Trophoblast cell (in vitro differentiated cells and primary cell): ENCODE measurements at regions not wholly inside any gene's neighbourhood (a gene's known extent, or its start where the extent isn't known, plus 50 kb on each side); places are given as distances from the start of the nearest gene placed in this dataset.
"Not testable (repeated sequence)": the region's sequence is repeated elsewhere in the genome, so short reads cannot be mapped to it uniquely, and the experiment has no call there.

ENCODE experiments used
- DNase-seq, 2 donors: peaks; one replicate each; pipeline ENCODE4 v3.0.0-alpha.2; 2016
- H2AFZ ChIP-seq: 2 replicates; pipeline ENCODE4 v1.6.1; 2013; ENCODE audit warnings: low read length, moderate library complexity, mild to moderate bottlenecking; ENCODE audit not compliant: insufficient read depth, poor library complexity
- H2AK5ac ChIP-seq: 2 replicates; pipeline ENCODE4 v1.6.1; 2013; ENCODE audit warnings: mild to moderate bottlenecking, low read length
- H2BK120ac ChIP-seq: 2 replicates; pipeline ENCODE4 v1.6.1; 2013; ENCODE audit warnings: low read length, mild to moderate bottlenecking, moderate library complexity; ENCODE audit not compliant: insufficient read depth, poor library complexity
- H2BK12ac ChIP-seq: 2 replicates; pipeline ENCODE4 v1.6.1; 2013; ENCODE audit warnings: mild to moderate bottlenecking, low read length, moderate library complexity
- H2BK5ac ChIP-seq: 2 replicates; pipeline ENCODE4 v1.6.1; 2013; ENCODE audit warnings: low read length, low read depth, moderate library complexity, mild to moderate bottlenecking; ENCODE audit not compliant: poor library complexity
- H3K14ac ChIP-seq: 2 replicates; pipeline ENCODE4 v1.6.1; 2013; ENCODE audit warnings: mild to moderate bottlenecking, low read length
- H3K18ac ChIP-seq: 2 replicates; pipeline ENCODE4 v1.6.1; 2013; ENCODE audit warnings: mild to moderate bottlenecking, low read length
- H3K23ac ChIP-seq: 2 replicates; pipeline ENCODE4 v1.6.1; 2013; ENCODE audit warnings: low read length
- H3K27ac ChIP-seq: 2 replicates; pipeline ENCODE4 v1.5.1; 2013; ENCODE audit warnings: low read depth, mild to moderate bottlenecking, inconsistent platforms, low read length, moderate library complexity
- H3K27me3 ChIP-seq: 2 replicates; pipeline ENCODE4 v1.6.1; 2013; ENCODE audit warnings: inconsistent platforms, mild to moderate bottlenecking, low read length, moderate library complexity; ENCODE audit not compliant: insufficient read depth
- H3K36me3 ChIP-seq, 2 experiments: 1 replicate in 1 of 2; 2 replicates in 1 of 2; pipeline ENCODE4 v1.6.1; 2013; ENCODE audit warnings: low read length in 2 of 2, mild to moderate bottlenecking in 2 of 2, moderate library complexity in 1 of 2; ENCODE audit not compliant: insufficient read depth in 2 of 2, control insufficient read depth in 1 of 2
- H3K4ac ChIP-seq: 2 replicates; pipeline ENCODE4 v1.6.1; 2013; ENCODE audit warnings: low read depth, mild to moderate bottlenecking, low read length, moderate library complexity
- H3K4me1 ChIP-seq, 2 experiments: 1 replicate in 1 of 2; 2 replicates in 1 of 2; pipeline ENCODE4 v1.6.1; 2013; ENCODE audit warnings: low read length in 2 of 2, mild to moderate bottlenecking in 2 of 2, moderate library complexity in 1 of 2; ENCODE audit not compliant: insufficient read depth in 2 of 2, control insufficient read depth in 1 of 2
- H3K4me2 ChIP-seq: 2 replicates; pipeline ENCODE4 v1.6.1; 2013; ENCODE audit warnings: inconsistent platforms, mild to moderate bottlenecking, low read length, moderate library complexity
- H3K4me3 ChIP-seq: 2 replicates; pipeline ENCODE4 v1.5.1; 2013; ENCODE audit warnings: mild to moderate bottlenecking, low read depth, low read length, inconsistent platforms
- H3K79me1 ChIP-seq: one replicate; pipeline ENCODE4 v1.6.1; 2013; ENCODE audit warnings: low read length
- H3K79me2 ChIP-seq: 2 replicates; pipeline ENCODE4 v1.6.1; 2013; ENCODE audit warnings: low read length, mild to moderate bottlenecking; ENCODE audit not compliant: control insufficient read depth, insufficient read depth, poor library complexity
- H3K9ac ChIP-seq: 2 replicates; pipeline ENCODE4 v1.6.1; 2013; ENCODE audit warnings: mild to moderate bottlenecking, low read length
- H3K9me3 ChIP-seq: 2 replicates; pipeline ENCODE4 v1.6.1; 2013; ENCODE audit warnings: low read depth, mild to moderate bottlenecking, control low read depth, inconsistent platforms, low read length; ENCODE audit not compliant: insufficient read depth
- H4K12ac ChIP-seq: 2 replicates; pipeline ENCODE4 v1.6.1; 2013; ENCODE audit warnings: low read depth, mild to moderate bottlenecking, low read length, moderate library complexity
- H4K8ac ChIP-seq: 2 replicates; pipeline ENCODE4 v1.6.1; 2013; ENCODE audit warnings: low read depth, mild to moderate bottlenecking, low read length, moderate library complexity
- H4K91ac ChIP-seq: one replicate; pipeline ENCODE4 v1.6.1; 2013; ENCODE audit warnings: low read depth, mild to moderate bottlenecking, low read length, moderate library complexity
- WGBS: extraction: QIAGEN DNeasy Blood & Tissue Kit; methylation state at CpG from one replicate; pipeline ENCODE4 v1.1.7; 2013; ENCODE audit warnings: missing lambda C conversion rate; ENCODE audit not compliant: insufficient read length, insufficient coverage; ENCODE audit errors: extremely low coverage; 5-methylcytosine and 5-hydroxymethylcytosine counted together

GRCh38 chr5:60473654-60474053, 226.3 kb downstream of the DEPDC1B start:
- Histone ChIP-seq H3K4ac (no peak overlapping the region), H3K27me3 (no peaks in the 10 kb centered on the region), H3K14ac (no peak overlapping the region), H2AK5ac (no peak overlapping the region), H3K79me2 (no peaks in the 10 kb centered on the region), H4K8ac (no peak overlapping the region), H3K23ac (no peak overlapping the region), H4K12ac (no peak overlapping the region), H3K79me1 (no peaks in the 10 kb centered on the region), H2BK12ac (no peak overlapping the region), H3K4me3 (no peak overlapping the region), H3K9me3 (no peaks in the 10 kb centered on the region), H2AFZ (no peak overlapping the region), H3K18ac (no peak overlapping the region), H2BK120ac (no peak overlapping the region), H3K27ac (no peak overlapping the region), H3K36me3 (no peaks in the 10 kb centered on the region), H3K9ac (no peak overlapping the region), H3K4me2 (no peak overlapping the region), H2BK5ac (no peak overlapping the region), H4K91ac (no peak overlapping the region), H3K4me1 (no peaks in the 10 kb centered on the region)
- no peak for DNase-seq
- WGBS: no CpG with 5 or more reads among the region's 3 CpGs

DNA sequence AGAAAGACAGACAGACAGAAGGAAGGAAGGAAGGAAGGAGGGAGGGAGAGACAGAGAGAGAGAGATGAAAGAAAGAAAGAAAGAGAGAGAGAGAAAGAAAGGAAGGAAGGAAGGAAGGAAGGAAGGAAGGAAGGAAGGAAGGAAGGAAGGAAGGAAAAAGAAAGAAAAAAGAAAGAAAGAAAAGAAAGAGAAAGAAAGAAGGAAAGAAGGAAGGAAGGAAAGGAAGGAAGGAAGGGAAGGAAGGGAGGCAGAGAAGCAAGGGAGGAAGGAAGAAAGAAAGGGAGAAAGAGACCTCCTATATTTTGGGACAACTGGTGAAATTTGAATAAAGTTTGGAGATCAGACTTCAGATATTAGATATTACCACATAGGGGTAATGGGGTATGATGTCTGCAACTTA, 226.9 kb downstream of the DEPDC1B start:
- not testable (repeated sequence) for H2BK12ac ChIP-seq, H3K4ac ChIP-seq, H2AK5ac ChIP-seq, H2BK120ac ChIP-seq, H4K8ac ChIP-seq, H3K18ac ChIP-seq, H3K4me3 ChIP-seq, H3K36me3 ChIP-seq, H3K27me3 ChIP-seq, H3K9me3 ChIP-seq, H3K4me1 ChIP-seq, H3K14ac ChIP-seq, H3K4me2 ChIP-seq, H3K23ac ChIP-seq, H4K12ac ChIP-seq, H3K79me2 ChIP-seq, H2BK5ac ChIP-seq, H3K27ac ChIP-seq, H2AFZ ChIP-seq, H3K79me1 ChIP-seq, H3K9ac ChIP-seq, H4K91ac ChIP-seq, DNase-seq

DNA sequence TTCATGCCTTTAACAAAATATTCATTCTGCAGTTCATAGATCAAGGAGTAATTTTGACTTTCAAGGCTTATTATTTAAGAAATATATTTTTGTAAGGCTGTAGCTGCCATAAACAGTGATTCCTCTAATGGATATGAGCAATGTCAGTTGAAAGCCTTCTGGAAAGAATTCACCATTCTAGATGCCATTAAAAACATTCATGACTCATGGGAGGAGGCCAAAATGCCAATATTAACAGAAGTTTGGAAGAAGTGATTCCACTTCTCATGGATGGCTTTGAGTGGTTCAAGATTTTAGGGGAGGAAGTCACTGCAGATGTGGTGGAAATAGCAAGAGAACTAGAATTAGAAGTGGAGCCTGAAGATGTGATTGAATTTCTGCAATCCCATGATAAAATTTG, 229.1 kb downstream of the DEPDC1B start:
- Histone ChIP-seq H3K4ac (no peak overlapping the region), H3K9ac (no peak overlapping the region), H4K8ac (no peak overlapping the region), H3K79me2 (no peaks in the 10 kb centered on the region), H2AFZ (no peak overlapping the region), H3K23ac (no peak overlapping the region), H2AK5ac (no peak overlapping the region), H3K14ac (no peak overlapping the region), H3K79me1 (no peaks in the 10 kb centered on the region), H3K4me2 (no peak overlapping the region), H3K27me3 (no peaks in the 10 kb centered on the region), H2BK120ac (no peak overlapping the region), H3K36me3 (no peaks in the 10 kb centered on the region), H3K27ac (no peak overlapping the region), H3K4me3 (no peak overlapping the region), H2BK12ac (no peak overlapping the region), H4K91ac (no peak overlapping the region), H4K12ac (no peak overlapping the region), H3K18ac (no peak overlapping the region), H3K4me1 (no peaks in the 10 kb centered on the region), H2BK5ac (no peak overlapping the region), H3K9me3 (no peaks in the 10 kb centered on the region)
- no peak for DNase-seq

DNA sequence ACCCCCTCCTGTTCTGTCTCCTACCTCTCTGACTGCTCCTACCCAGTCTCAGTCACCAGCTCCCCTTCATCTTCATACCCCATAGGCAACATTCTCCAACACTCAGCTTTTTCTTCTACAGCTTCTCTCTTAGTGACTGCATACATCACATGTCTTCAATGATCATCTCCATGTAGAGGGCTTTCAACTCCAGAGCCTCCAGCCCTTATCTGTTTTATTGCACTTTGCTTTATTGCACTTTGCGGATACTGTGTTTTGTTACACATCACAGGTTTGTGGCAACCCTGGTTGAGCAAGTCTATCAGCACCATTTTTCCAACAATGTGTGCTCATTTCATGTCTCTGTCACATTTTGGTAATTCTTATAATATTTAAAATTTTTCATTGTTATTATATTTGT, 230.7 kb downstream of the DEPDC1B start:
- Histone ChIP-seq H3K4me3 (no peak overlapping the region), H2BK5ac (no peak overlapping the region), H3K23ac (no peak overlapping the region), H2AK5ac (no peak overlapping the region), H3K9me3 (no peaks in the 10 kb centered on the region), H3K9ac (no peak overlapping the region), H3K27me3 (no peaks in the 10 kb centered on the region), H4K12ac (no peak overlapping the region), H4K91ac (no peak overlapping the region), H2AFZ (no peak overlapping the region), H3K27ac (no peak overlapping the region), H3K4ac (no peak overlapping the region), H2BK12ac (no peak overlapping the region), H4K8ac (no peak overlapping the region), H3K4me1 (no peaks in the 10 kb centered on the region), H3K18ac (no peak overlapping the region), H3K79me1 (no peaks in the 10 kb centered on the region), H3K36me3 (no peaks in the 10 kb centered on the region), H3K14ac (no peak overlapping the region), H3K79me2 (no peaks in the 10 kb centered on the region), H2BK120ac (no peak overlapping the region), H3K4me2 (no peak overlapping the region)
- DNase-seq: no peak
- no CpG with 5 or more reads among the region's 1 CpG for WGBS
